ENCODE measurements at regions not wholly inside any gene's neighbourhood (a gene's known extent, or its start where the extent isn't known, plus 50 kb on each side); places are given as distances from the start of the nearest gene placed in this dataset.
A peak's percentile ranks its signal among the peaks of the same experiment; 100 is the strongest.

GRCh38 chr16:61074324-61074723 is 961.9 kb downstream of the CDH8 start:
- Histone ChIP-seq H3K4me3 (no peak overlapping the region), H3K27ac (no peak overlapping the region), H3K27me3 (no peaks in the 10 kb centered on the region), H3K36me3 (no peaks in the 10 kb centered on the region), H3K9me3 (ENCODE audit: low read depth) (no peaks in the 10 kb centered on the region), H3K4me1 (ENCODE audit: low read depth) (no peaks in the 10 kb centered on the region)
- DNase-seq (ENCODE audit: low read depth in 1 of 2, low spot score in 1 of 2): no peak
- TF ChIP-seq CTCF (IDR thresholded peaks at IDR 0.05; ENCODE audit: low read depth, low read length): no peak

GRCh38 chr16:61057635-61058034 is 978.6 kb downstream of the CDH8 start:
- no peak for DNase-seq (ENCODE audit: low read depth in 1 of 2, low spot score in 1 of 2)
- H3K4me1 ChIP-seq (ENCODE audit: low read depth): no peaks in the 10 kb centered on the region
- no peaks in the 10 kb centered on the region for H3K36me3 ChIP-seq
- H3K9me3 ChIP-seq (ENCODE audit: low read depth): no peaks in the 10 kb centered on the region
- no peaks in the 10 kb centered on the region for H3K27me3 ChIP-seq
- no peak for TF ChIP-seq CTCF (IDR thresholded peaks at IDR 0.05; ENCODE audit: low read depth, low read length)
- no peak overlapping the region for H3K4me3 ChIP-seq
- H3K27ac ChIP-seq: no peak overlapping the region

GRCh38 chr16:61050547-61050946 is 985.7 kb downstream of the CDH8 start:
- H3K4me3 ChIP-seq: no peak overlapping the region
- no peaks in the 10 kb centered on the region for H3K36me3 ChIP-seq
- H3K27ac ChIP-seq: no peak overlapping the region
- no peaks in the 10 kb centered on the region for H3K27me3 ChIP-seq
- no peak for DNase-seq (ENCODE audit: low read depth in 1 of 2, low spot score in 1 of 2)
- no peak for TF ChIP-seq CTCF (IDR thresholded peaks at IDR 0.05; ENCODE audit: low read depth, low read length)
- no peaks in the 10 kb centered on the region for H3K4me1 ChIP-seq (ENCODE audit: low read depth)
- H3K9me3 ChIP-seq (ENCODE audit: low read depth): no peaks in the 10 kb centered on the region

- DNase-seq (ENCODE audit: low read depth in 1 of 2, low spot score in 1 of 2): no peak
- no peaks in the 10 kb centered on the region for H3K9me3 ChIP-seq (ENCODE audit: low read depth)
- no peak for TF ChIP-seq CTCF (IDR thresholded peaks at IDR 0.05; ENCODE audit: low read depth, low read length)
- H3K4me1 ChIP-seq (ENCODE audit: low read depth): no peaks in the 10 kb centered on the region
- H3K4me3 ChIP-seq: no peak overlapping the region
- H3K27me3 ChIP-seq: no peaks in the 10 kb centered on the region
- H3K27ac ChIP-seq: no peak overlapping the region
- no peaks in the 10 kb centered on the region for H3K36me3 ChIP-seq
Observed at GRCh38 chr16:61045931-61046330, 990.3 kb downstream of the CDH8 start.

- Histone ChIP-seq H3K4me3 (no peak overlapping the region), H3K27me3 (no peaks in the 10 kb centered on the region), H3K27ac (no peak overlapping the region), H3K9me3 (ENCODE audit: low read depth) (no peaks in the 10 kb centered on the region), H3K36me3 (no peaks in the 10 kb centered on the region), H3K4me1 (ENCODE audit: low read depth) (no peaks in the 10 kb centered on the region)
- DNase-seq (ENCODE audit: low read depth in 1 of 2, low spot score in 1 of 2): peak in 1 of 2 donors; percentile 79
- no peak for TF ChIP-seq CTCF (IDR thresholded peaks at IDR 0.05; ENCODE audit: low read depth, low read length)
Observed at GRCh38 chr16:61042737-61043136, 993.5 kb downstream of the CDH8 start.

- no peak overlapping the region for H3K27ac ChIP-seq
- H3K27me3 ChIP-seq: no peaks in the 10 kb centered on the region
- no peak for TF ChIP-seq CTCF (IDR thresholded peaks at IDR 0.05; ENCODE audit: low read depth, low read length)
- DNase-seq (ENCODE audit: low read depth in 1 of 2, low spot score in 1 of 2): no peak
- H3K4me1 ChIP-seq (ENCODE audit: low read depth): no peaks in the 10 kb centered on the region
- no peak overlapping the region for H3K4me3 ChIP-seq
- no peaks in the 10 kb centered on the region for H3K36me3 ChIP-seq
- no peaks in the 10 kb centered on the region for H3K9me3 ChIP-seq (ENCODE audit: low read depth)
Observed at GRCh38 chr16:61030616-61031015, 1005.6 kb downstream of the CDH8 start.

Measured in cardiac muscle cell (in vitro differentiated cells and primary cell).